ENCODE measurements at regions not wholly inside any gene's neighbourhood (a gene's known extent, or its start where the extent isn't known, plus 50 kb on each side); places are given as distances from the start of the nearest gene placed in this dataset.

DNA sequence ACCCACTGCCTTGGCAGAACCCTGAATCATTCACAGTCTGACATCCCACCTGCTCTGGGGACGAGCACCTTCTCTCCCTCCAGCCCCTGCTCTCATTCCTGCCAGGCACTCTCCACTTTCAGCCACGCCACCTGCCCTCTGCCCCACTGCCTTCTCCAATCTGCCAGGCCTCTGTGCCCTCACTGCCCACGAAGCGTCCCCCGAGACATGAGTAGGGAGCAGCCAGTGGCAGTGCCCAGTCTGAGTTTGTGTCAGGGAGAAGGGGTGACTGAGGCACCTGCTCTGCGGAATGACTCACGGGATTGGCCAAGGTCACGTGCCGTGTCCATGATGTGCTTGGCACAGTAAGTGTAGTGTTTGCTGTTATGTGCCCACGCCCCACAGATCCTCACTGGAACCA, 215.2 kb upstream of the PPP2R2D start:
- DNase-seq (no peak), ATAC-seq (no peak)
- Histone ChIP-seq H3K36me3 (ENCODE audit: low read depth) (no peaks in the 10 kb centered on the region), H3K4me3 (no peak overlapping the region), H3K9me3 (no peaks in the 10 kb centered on the region), H3K4me1 (ENCODE audit: low read depth) (no peaks in the 10 kb centered on the region)
- TF ChIP-seq, protein P1, sequence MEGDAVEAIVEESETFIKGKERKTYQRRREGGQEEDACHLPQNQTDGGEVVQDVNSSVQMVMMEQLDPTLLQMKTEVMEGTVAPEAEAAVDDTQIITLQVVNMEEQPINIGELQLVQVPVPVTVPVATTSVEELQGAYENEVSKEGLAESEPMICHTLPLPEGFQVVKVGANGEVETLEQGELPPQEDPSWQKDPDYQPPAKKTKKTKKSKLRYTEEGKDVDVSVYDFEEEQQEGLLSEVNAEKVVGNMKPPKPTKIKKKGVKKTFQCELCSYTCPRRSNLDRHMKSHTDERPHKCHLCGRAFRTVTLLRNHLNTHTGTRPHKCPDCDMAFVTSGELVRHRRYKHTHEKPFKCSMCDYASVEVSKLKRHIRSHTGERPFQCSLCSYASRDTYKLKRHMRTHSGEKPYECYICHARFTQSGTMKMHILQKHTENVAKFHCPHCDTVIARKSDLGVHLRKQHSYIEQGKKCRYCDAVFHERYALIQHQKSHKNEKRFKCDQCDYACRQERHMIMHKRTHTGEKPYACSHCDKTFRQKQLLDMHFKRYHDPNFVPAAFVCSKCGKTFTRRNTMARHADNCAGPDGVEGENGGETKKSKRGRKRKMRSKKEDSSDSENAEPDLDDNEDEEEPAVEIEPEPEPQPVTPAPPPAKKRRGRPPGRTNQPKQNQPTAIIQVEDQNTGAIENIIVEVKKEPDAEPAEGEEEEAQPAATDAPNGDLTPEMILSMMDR (IDR thresholded peaks at IDR 0.05): no peak
- intact Hi-C loops (cut with DNase I, micrococcal nuclease): no loop called here

DNA sequence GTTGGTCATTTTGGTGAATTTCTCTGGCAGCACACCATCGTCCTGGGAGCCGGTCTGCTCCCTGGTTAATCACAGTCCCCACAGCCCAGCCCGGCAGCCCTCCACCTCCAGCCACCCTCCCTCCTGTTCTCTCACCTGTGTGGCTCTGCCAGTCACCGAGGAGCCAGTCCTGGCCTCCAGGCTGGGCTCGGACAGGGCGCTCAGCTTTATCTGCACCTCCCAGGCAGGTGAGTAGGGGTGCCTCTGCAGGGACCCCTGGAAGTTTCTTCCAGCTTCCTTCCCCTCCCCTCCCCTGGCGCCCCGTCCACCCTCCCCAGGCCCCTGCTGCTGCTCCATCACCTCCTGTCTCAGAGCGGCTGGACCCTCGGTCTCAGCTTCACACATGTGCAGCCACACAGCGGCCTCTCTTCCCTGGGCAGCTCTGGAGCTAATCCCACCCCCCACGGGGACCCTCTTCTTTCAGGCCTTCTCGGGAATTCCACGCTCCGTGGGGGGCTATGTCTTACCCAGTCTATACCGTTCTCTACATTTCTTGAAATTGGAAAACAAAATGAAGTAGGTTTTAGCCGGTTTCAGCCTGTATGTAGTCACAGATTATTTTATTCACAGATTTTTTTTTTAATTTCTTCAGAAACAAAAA, 213.9 kb upstream of the PPP2R2D start:
- Histone ChIP-seq H3K36me3 (ENCODE audit: low read depth) (no peaks in the 10 kb centered on the region), H3K4me3 (no peak overlapping the region), H3K9me3 (no peaks in the 10 kb centered on the region), H3K4me1 (ENCODE audit: low read depth) (no peaks in the 10 kb centered on the region)
- ATAC-seq (no peak), DNase-seq (no peak)
- TF ChIP-seq, protein P1 (IDR thresholded peaks at IDR 0.05): no peak
- intact Hi-C loops (cut with DNase I, micrococcal nuclease): no loop called here

DNA sequence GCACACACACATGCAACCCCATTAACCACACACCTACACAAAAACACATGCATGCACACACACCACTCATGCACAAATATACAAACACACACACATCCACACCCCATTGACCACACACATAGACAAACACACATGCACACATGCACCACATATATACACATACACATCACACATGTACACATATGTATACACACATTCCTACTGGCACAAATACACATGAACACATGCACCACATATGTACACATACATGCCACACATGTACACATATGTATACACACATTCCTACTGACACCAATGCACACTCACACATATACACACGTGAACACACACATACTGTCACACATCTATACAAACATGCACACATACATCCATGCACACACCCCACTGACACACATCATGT, 212.5 kb upstream of the PPP2R2D start:
- TF ChIP-seq, protein P1 (IDR thresholded peaks at IDR 0.05): no peak
- H3K4me3 ChIP-seq: no peak overlapping the region
- DNase-seq (no peak), ATAC-seq (no peak)
- intact Hi-C loops (cut with DNase I, micrococcal nuclease): no loop called here
- no peaks in the 10 kb centered on the region for H3K9me3 ChIP-seq
- no peaks in the 10 kb centered on the region for H3K4me1 ChIP-seq (ENCODE audit: low read depth)
- no peaks in the 10 kb centered on the region for H3K36me3 ChIP-seq (ENCODE audit: low read depth)

DNA sequence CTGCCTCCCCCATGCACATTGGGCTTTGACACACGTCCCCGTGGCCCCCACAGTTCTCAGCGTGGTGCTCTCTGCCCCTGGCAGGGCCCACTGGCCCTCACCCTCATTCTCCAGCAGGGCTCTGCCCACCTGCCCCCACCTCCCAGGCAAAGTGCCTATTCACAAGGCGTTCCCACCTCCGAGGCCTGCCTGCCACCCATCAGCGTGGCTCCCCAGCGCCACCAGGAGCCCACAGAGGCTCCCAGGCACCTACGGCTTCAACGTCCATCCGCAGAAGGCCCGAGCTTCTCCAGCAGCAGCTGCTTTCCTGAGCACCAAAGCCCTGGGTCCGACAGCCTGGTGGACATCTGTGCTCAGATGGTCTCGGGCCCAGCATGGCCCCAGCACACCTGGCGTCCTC, 211.8 kb upstream of the PPP2R2D start:
- no peak overlapping the region for H3K4me3 ChIP-seq
- intact Hi-C loops (cut with DNase I, micrococcal nuclease): no loop called here
- H3K36me3 ChIP-seq (ENCODE audit: low read depth): no peaks in the 10 kb centered on the region
- TF ChIP-seq, protein P1 (IDR thresholded peaks at IDR 0.05): no peak
- H3K9me3 ChIP-seq: no peaks in the 10 kb centered on the region
- DNase-seq (no peak), ATAC-seq (no peak)
- H3K4me1 ChIP-seq (ENCODE audit: low read depth): no peaks in the 10 kb centered on the region

DNA sequence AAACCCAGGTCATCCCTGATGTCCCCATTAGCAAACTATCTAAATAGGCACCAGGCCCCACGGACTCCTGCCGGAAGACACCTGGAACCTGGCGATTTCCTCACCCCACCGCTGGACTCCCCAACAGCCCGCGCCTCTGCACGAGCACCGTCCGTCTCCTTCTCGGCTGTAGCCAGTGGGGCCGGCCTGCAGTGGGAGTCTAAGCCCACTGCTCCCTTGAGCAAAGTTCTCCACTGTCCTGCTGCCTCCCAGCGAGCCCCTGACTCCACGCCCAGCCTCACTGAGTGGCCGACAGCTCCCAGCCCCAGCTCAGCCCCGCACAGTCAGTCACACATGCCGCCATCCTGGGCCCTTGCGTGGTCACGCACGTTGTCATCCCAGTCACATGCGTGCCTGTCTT, 211.3 kb upstream of the PPP2R2D start:
- ATAC-seq (no peak), DNase-seq (no peak)
- Histone ChIP-seq H3K4me3 (no peak overlapping the region), H3K9me3 (no peaks in the 10 kb centered on the region), H3K36me3 (ENCODE audit: low read depth) (no peaks in the 10 kb centered on the region), H3K4me1 (ENCODE audit: low read depth) (no peaks in the 10 kb centered on the region)
- intact Hi-C loops (cut with DNase I, micrococcal nuclease): no loop called here
- TF ChIP-seq, protein P1 (IDR thresholded peaks at IDR 0.05): no peak

Data from mucosa of descending colon (tissue), 3 donors.